Parathyroid adenoma (tissue), 2 donors: ENCODE measurements at regions not wholly inside any gene's neighbourhood (a gene's known extent, or its start where the extent isn't known, plus 50 kb on each side); places are given as distances from the start of the nearest gene placed in this dataset.

ENCODE experiments used
- H2AFZ ChIP-seq: fragments of 300-600 bp; sonication (generic); one replicate; pipeline ENCODE4 v1.7.0; 2017; ENCODE audit warnings: antibody characterized with exemption, mild to moderate bottlenecking
- H3K27ac ChIP-seq: fragments of 300-600 bp; sonication (generic); one replicate; pipeline ENCODE4 v1.7.0; 2017
- H3K27me3 ChIP-seq: fragments of 300-600 bp; sonication (generic); one replicate; pipeline ENCODE4 v1.7.0; 2017; ENCODE audit warnings: low read length; ENCODE audit not compliant: control insufficient read depth, insufficient read depth
- H3K36me3 ChIP-seq: fragments of 300-600 bp; sonication (generic); one replicate; pipeline ENCODE4 v1.7.0; 2017; ENCODE audit warnings: low read length; ENCODE audit not compliant: control insufficient read depth, insufficient read depth
- H3K4me1 ChIP-seq: fragments of 300-600 bp; sonication (generic); one replicate; pipeline ENCODE4 v1.7.0; 2017; ENCODE audit warnings: control low read depth
- H3K4me2 ChIP-seq: fragments of 300-600 bp; sonication (generic); one replicate; pipeline ENCODE4 v1.7.0; 2017; ENCODE audit warnings: low read length
- H3K4me3 ChIP-seq: fragments of 300-600 bp; sonication (generic); one replicate; pipeline ENCODE4 v1.7.0; 2017; ENCODE audit warnings: low read depth, low read length
- H3K79me2 ChIP-seq: fragments of 300-600 bp; sonication (generic); one replicate; pipeline ENCODE4 v1.7.0; 2017; ENCODE audit warnings: control low read depth
- H3K9ac ChIP-seq: fragments of 300-600 bp; sonication (generic); one replicate; pipeline ENCODE4 v1.7.0; 2017; ENCODE audit warnings: mild to moderate bottlenecking
- H3K9me3 ChIP-seq: fragments of 300-600 bp; sonication (generic); one replicate; pipeline ENCODE4 v1.7.0; 2017; ENCODE audit warnings: low read length; ENCODE audit not compliant: control insufficient read depth
- CTCF ChIP-seq: fragments of 300-600 bp; sonication (generic); IDR thresholded peaks from one replicate; pipeline ENCODE4 v1.7.0; 2017; ENCODE audit warnings: antibody characterized with exemption, mild to moderate bottlenecking
- donor health status: primary hyperparathyroidism.

- Histone ChIP-seq H3K9me3 (no peaks in the 10 kb centered on the region), H3K79me2 (no peaks in the 10 kb centered on the region), H3K27ac (no peak overlapping the region), H3K27me3 (no peaks in the 10 kb centered on the region), H3K36me3 (no peaks in the 10 kb centered on the region), H3K9ac (no peak overlapping the region), H3K4me2 (no peak overlapping the region), H3K4me1 (no peaks in the 10 kb centered on the region), H3K4me3 (no peak overlapping the region), H2AFZ (no peak overlapping the region)
- TF ChIP-seq CTCF, result no peak
These were observed 339.6 kb upstream of the DPYD start for GRCh38 chr1:98260412-98260811.

GRCh38 chr1:98256700-98257099 is 335.9 kb upstream of the DPYD start:
- Histone ChIP-seq H3K27ac (no peak overlapping the region), H3K4me2 (no peak overlapping the region), H3K9ac (no peak overlapping the region), H3K36me3 (no peaks in the 10 kb centered on the region), H3K9me3 (no peaks in the 10 kb centered on the region), H3K79me2 (no peaks in the 10 kb centered on the region), H3K4me3 (no peak overlapping the region), H3K27me3 (no peaks in the 10 kb centered on the region), H2AFZ (no peak overlapping the region), H3K4me1 (no peaks in the 10 kb centered on the region)
- TF ChIP-seq CTCF, result no peak

- no peaks in the 10 kb centered on the region for H3K36me3 ChIP-seq
- H3K27ac ChIP-seq, result no peak overlapping the region
- TF ChIP-seq CTCF, result no peak
These were observed 332.3 kb upstream of the DPYD start for GRCh38 chr1:98253145-98253544.

GRCh38 chr1:98251497-98251896 is 330.7 kb upstream of the DPYD start:
- Histone ChIP-seq H3K4me3 (no peak overlapping the region), H3K4me2 (no peak overlapping the region), H3K36me3 (no peaks in the 10 kb centered on the region), H3K27ac (no peak overlapping the region), H3K9me3 (no peaks in the 10 kb centered on the region), H3K27me3 (no peaks in the 10 kb centered on the region), H3K4me1 (no peaks in the 10 kb centered on the region), H3K79me2 (no peaks in the 10 kb centered on the region), H2AFZ (no peak overlapping the region), H3K9ac (no peak overlapping the region)
- no peak for TF ChIP-seq CTCF

More at GRCh38 chr1:98253145-98253544, 332.3 kb upstream of the DPYD start:
- no peak overlapping the region for H3K9ac ChIP-seq
- no peak overlapping the region for H2AFZ ChIP-seq
- no peaks in the 10 kb centered on the region for H3K79me2 ChIP-seq
- H3K4me2 ChIP-seq, result no peak overlapping the region
- H3K27me3 ChIP-seq, result no peaks in the 10 kb centered on the region
- H3K9me3 ChIP-seq, result no peaks in the 10 kb centered on the region
- no peaks in the 10 kb centered on the region for H3K4me1 ChIP-seq
- H3K4me3 ChIP-seq, result no peak overlapping the region

GRCh38 chr1:98232678-98233077 is 311.8 kb upstream of the DPYD start:
- H3K27me3 ChIP-seq, result no peaks in the 10 kb centered on the region
- H3K36me3 ChIP-seq, result no peaks in the 10 kb centered on the region
- H3K79me2 ChIP-seq, result no peaks in the 10 kb centered on the region
- no peak overlapping the region for H3K27ac ChIP-seq
- TF ChIP-seq CTCF, result no peak
- no peaks in the 10 kb centered on the region for H3K4me1 ChIP-seq
- H2AFZ ChIP-seq, result no peak overlapping the region
- H3K4me3 ChIP-seq, result no peak overlapping the region
- H3K4me2 ChIP-seq, result no peak overlapping the region
- H3K9ac ChIP-seq, result no peak overlapping the region
- H3K9me3 ChIP-seq, result no peaks in the 10 kb centered on the region
